ENCODE measurements at regions not wholly inside any gene's neighbourhood (a gene's known extent, or its start where the extent isn't known, plus 50 kb on each side); places are given as distances from the start of the nearest gene placed in this dataset.

DNA sequence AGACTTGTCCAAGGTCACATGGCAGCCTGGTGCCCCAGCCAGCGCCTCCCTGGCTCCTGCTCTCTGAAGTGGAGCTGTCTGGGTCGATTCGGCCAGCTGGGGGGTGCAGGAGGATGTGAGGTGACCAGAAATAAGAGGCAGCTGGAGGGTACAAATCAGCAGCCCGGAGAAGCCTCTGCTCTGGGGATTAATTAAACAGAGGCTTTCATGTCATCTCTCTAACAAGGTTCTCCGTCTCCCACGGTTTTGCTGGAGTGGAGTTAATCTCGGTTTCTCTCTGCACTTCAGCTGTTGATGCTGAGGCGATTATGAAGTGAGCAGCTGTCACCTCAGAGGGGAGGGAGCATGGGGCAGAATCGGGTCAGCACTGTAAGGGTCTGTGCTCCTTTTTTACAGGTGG is 236.8 kb downstream of the TLE3 start:
- Histone ChIP-seq H3K27ac (ENCODE audit: low read length) (no peak overlapping the region), H3K9me3 (replicated peaks; ENCODE audit: control insufficient read depth, low read depth, low read length) (no peaks in the 10 kb centered on the region), H3K27me3 (ENCODE audit: control insufficient read depth, insufficient read depth, low read length) (peaks cover 2% of the 10 kb centered on the region), H3K4me3 (ENCODE audit: low read length) (no peak overlapping the region), H3K4me1 (ENCODE audit: control insufficient read depth, insufficient read depth, low read length) (peaks cover 19% of the 10 kb centered on the region), H3K36me3 (ENCODE audit: control insufficient read depth, insufficient read depth, low read length) (no peaks in the 10 kb centered on the region)
- peak; percentile 22 for DNase-seq
- WGBS (ENCODE audit: insufficient coverage) = 54% methylated on average over 8 of the region's 9 CpGs

DNA sequence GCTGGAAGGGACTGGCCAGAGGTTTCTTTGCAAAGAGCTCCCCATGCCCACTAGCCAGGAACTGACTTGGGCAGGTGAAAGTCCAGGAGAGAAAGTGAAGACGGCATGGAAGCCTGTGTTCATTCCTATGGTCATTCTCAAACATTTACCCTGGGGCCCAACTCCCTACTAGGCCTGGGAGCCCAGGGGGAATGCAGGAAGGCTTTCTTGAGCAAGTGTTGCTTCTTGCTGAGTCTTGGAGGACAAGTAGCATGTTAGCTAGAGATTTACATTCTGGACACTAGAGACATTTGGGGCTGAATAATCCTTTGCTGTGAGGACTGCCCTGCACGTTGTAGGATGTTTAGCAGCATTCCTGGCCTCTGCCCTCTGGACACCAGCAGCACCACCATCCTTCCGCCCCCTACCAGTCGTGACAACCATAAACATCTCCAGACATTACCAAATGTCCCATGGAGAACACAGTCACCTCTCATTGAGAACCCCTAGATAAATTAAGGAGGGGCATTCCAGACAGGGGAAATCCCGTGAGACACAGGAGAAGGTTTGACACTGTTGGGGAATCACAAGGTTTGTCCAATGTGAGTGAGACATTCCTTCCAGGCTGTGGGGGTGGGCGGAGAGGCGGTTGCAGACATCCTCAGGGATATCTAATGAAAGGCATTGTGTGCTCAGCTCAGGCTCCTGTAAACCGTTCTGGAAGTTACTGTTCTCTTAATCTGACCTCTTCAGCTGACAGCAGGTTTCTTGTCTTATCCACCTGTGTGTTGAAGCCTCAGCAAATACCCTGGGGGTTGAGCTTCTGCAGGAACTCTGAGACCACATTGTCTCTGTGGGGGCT is 236.2 kb downstream of the TLE3 start:
- 64% methylated on average over 1 of the region's 8 CpGs for WGBS (ENCODE audit: insufficient coverage)
- Histone ChIP-seq H3K4me1 (ENCODE audit: control insufficient read depth, insufficient read depth, low read length) (peaks cover 19% of the 10 kb centered on the region), H3K27ac (ENCODE audit: low read length) (no peak overlapping the region), H3K9me3 (replicated peaks; ENCODE audit: control insufficient read depth, low read depth, low read length) (no peaks in the 10 kb centered on the region), H3K36me3 (ENCODE audit: control insufficient read depth, insufficient read depth, low read length) (no peaks in the 10 kb centered on the region), H3K27me3 (ENCODE audit: control insufficient read depth, insufficient read depth, low read length) (peaks cover 2% of the 10 kb centered on the region), H3K4me3 (ENCODE audit: low read length) (no peak overlapping the region)
- DNase-seq = no peak

DNA sequence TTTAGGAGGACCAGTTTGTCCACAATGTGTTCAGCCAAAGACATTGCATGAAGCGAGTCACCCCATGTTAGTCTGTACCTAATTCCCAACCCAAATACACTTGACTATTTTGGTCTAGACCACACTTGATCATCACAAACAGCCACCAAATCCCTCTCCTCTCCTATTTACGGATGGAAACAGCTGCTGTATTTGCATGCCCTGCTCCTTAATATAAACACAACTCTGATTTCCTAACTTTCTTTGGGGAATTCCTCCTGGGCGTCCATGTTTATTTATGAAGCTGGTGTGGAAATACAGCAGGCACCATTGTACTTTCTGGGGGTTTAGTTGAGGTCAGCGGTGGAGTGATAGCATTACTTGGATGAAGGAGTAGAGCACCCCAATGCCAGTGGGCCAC is 235.2 kb downstream of the TLE3 start:
- DNase-seq = no peak
- Histone ChIP-seq H3K27me3 (ENCODE audit: control insufficient read depth, insufficient read depth, low read length) (peaks cover 2% of the 10 kb centered on the region), H3K36me3 (ENCODE audit: control insufficient read depth, insufficient read depth, low read length) (no peaks in the 10 kb centered on the region), H3K9me3 (replicated peaks; ENCODE audit: control insufficient read depth, low read depth, low read length) (no peaks in the 10 kb centered on the region), H3K4me1 (ENCODE audit: control insufficient read depth, insufficient read depth, low read length) (peaks cover 19% of the 10 kb centered on the region), H3K27ac (ENCODE audit: low read length) (no peak overlapping the region), H3K4me3 (ENCODE audit: low read length) (no peak overlapping the region)
- 67% methylated on average over 3 of the region's 4 CpGs for WGBS (ENCODE audit: insufficient coverage)

DNA sequence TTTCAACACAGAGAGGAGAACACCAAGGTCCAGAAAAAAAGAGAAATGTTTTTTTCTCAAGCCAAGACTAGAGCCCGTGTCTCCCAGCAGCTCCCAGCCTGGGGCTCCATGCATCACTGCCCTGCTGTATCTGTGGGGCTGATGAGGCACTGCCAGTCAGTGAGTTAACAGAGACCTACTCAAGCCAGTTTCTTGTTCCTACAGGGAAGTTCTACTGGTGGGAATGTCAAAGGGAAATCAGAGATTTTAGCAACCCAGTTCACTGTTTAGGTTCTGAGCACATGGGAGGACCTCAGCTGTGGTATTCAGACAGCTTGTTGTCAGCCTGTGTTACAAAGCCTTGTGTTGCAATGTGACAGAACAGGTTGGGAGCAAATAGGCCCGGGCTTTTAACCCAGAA is 234.3 kb downstream of the TLE3 start:
- peaks cover 19% of the 10 kb centered on the region for H3K4me1 ChIP-seq (ENCODE audit: control insufficient read depth, insufficient read depth, low read length)
- no peak for DNase-seq
- 84% methylated on average over 2 of the region's 2 CpGs for WGBS (ENCODE audit: insufficient coverage)
- no peaks in the 10 kb centered on the region for H3K9me3 ChIP-seq (replicated peaks; ENCODE audit: control insufficient read depth, low read depth, low read length)
- no peak overlapping the region for H3K4me3 ChIP-seq (ENCODE audit: low read length)
- no peak overlapping the region for H3K27ac ChIP-seq (ENCODE audit: low read length)
- H3K27me3 ChIP-seq (ENCODE audit: control insufficient read depth, insufficient read depth, low read length) = no peaks in the 10 kb centered on the region
- H3K36me3 ChIP-seq (ENCODE audit: control insufficient read depth, insufficient read depth, low read length) = no peaks in the 10 kb centered on the region

DNA sequence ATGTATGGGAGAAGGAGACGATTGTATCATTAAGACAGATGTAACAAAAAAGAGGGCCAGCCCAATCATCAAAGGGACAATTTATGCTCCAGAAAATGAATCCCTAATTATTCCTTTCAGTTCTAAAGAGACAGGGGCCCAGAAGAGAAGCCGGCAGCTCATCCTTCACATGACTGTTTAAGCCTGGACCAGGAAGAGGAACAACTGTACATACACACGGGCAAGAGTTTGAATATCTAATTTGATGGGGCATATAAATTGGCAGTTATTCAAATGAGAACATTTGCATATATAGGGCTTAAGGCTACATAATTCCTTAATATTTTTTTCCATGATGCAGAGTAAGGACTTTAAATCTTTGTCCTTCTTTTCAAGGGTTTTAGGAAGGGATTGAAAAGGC is 232.3 kb downstream of the TLE3 start:
- no CpG with 5 or more reads among the region's 3 CpGs for WGBS (ENCODE audit: insufficient coverage)
- H3K27me3 ChIP-seq (ENCODE audit: control insufficient read depth, insufficient read depth, low read length) = no peaks in the 10 kb centered on the region
- peaks cover 18% of the 10 kb centered on the region for H3K4me1 ChIP-seq (ENCODE audit: control insufficient read depth, insufficient read depth, low read length)
- no peak for DNase-seq
- H3K9me3 ChIP-seq (replicated peaks; ENCODE audit: control insufficient read depth, low read depth, low read length) = no peaks in the 10 kb centered on the region
- no peaks in the 10 kb centered on the region for H3K36me3 ChIP-seq (ENCODE audit: control insufficient read depth, insufficient read depth, low read length)
- H3K27ac ChIP-seq (ENCODE audit: low read length) = no peak overlapping the region
- H3K4me3 ChIP-seq (ENCODE audit: low read length) = no peak overlapping the region

DNA sequence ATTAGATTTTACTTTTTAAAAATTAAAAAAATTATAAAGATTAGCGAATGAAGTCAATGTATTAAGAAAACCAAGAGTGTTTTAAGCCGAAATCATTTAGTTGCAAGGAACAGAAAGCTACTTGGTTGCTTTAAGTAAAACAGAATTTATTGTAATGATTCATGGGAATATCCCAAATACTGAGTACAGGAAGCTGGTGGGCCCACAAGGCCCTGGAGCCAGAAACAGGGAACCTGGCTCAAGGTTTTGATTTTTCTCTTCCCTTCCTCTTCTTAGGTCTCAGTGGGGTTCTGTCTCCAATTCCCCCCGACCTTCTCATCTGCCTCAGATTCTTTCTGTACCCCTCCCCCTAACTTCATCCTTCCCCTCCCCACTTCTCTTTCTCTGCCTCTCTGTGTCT is 229.0 kb downstream of the TLE3 start:
- H3K4me1 ChIP-seq (ENCODE audit: control insufficient read depth, insufficient read depth, low read length) = peaks cover 11% of the 10 kb centered on the region
- no peak for DNase-seq
- no peaks in the 10 kb centered on the region for H3K36me3 ChIP-seq (ENCODE audit: control insufficient read depth, insufficient read depth, low read length)
- 40% methylated on average over 2 of the region's 3 CpGs for WGBS (ENCODE audit: insufficient coverage)
- no peak overlapping the region for H3K4me3 ChIP-seq (ENCODE audit: low read length)
- peaks cover 5% of the 10 kb centered on the region for H3K27me3 ChIP-seq (ENCODE audit: control insufficient read depth, insufficient read depth, low read length)
- H3K9me3 ChIP-seq (replicated peaks; ENCODE audit: control insufficient read depth, low read depth, low read length) = peaks cover 7% of the 10 kb centered on the region
- no peak overlapping the region for H3K27ac ChIP-seq (ENCODE audit: low read length)

DNA sequence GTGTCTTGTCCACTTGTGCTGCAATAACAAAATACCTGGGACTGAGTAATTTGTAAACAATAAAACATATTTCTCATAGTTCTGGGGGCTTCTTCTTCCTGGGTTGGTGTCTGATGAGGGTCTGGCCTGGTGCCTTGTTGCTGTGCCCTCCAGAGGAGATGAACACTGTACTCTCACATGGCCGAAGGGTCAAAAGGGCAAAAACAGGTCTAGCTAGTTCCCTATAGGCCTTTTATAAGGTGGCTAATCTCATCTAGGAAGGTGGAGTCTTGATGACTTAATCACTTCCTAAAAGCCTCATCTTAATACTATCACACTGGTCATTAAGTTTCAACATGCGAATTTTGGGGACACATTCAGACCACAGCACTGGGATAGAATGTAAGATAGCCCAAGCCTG is 228.4 kb downstream of the TLE3 start:
- Histone ChIP-seq H3K27ac (ENCODE audit: low read length) (no peak overlapping the region), H3K36me3 (ENCODE audit: control insufficient read depth, insufficient read depth, low read length) (no peaks in the 10 kb centered on the region), H3K4me1 (ENCODE audit: control insufficient read depth, insufficient read depth, low read length) (peaks cover 11% of the 10 kb centered on the region), H3K27me3 (ENCODE audit: control insufficient read depth, insufficient read depth, low read length) (peaks cover 5% of the 10 kb centered on the region), H3K4me3 (ENCODE audit: low read length) (no peak overlapping the region), H3K9me3 (replicated peaks; ENCODE audit: control insufficient read depth, low read depth, low read length) (peaks cover 12% of the 10 kb centered on the region)
- DNase-seq = no peak
- WGBS (ENCODE audit: insufficient coverage) = 0% methylated on average over 1 of the region's 2 CpGs

DNA sequence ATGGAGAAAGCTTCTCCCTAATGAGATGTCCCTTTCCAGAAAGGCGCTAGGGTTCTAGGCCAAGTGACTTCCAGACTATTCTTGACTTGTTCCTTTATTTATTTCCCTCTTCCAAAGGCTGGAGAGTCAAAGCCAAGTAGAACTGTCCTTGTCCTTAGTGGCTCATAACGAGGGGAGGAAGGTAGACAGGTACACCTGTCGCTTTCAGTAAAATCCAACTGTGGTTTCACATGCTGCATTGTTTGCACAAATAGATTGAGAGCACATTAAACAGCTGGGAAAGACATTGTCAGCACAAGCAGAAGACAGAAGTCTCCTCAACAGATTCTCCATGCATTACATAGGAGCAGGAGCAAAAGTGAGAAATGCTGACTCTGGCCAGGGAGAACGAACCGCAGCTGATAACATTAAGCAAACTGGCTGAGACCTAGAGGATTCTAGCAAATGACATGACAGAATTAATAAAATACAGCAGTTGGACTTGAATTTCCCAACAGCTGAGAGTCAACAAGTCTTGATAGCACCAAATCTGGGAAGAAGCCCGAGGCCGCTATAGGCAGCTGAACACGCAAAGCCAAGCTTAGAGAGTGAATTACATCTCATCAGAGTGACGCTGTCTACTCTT is 227.7 kb downstream of the TLE3 start:
- Histone ChIP-seq H3K27me3 (ENCODE audit: control insufficient read depth, insufficient read depth, low read length) (peaks cover 5% of the 10 kb centered on the region), H3K4me3 (ENCODE audit: low read length) (no peak overlapping the region), H3K9me3 (replicated peaks; ENCODE audit: control insufficient read depth, low read depth, low read length) (peaks cover 14% of the 10 kb centered on the region), H3K4me1 (ENCODE audit: control insufficient read depth, insufficient read depth, low read length) (peaks cover 11% of the 10 kb centered on the region), H3K36me3 (ENCODE audit: control insufficient read depth, insufficient read depth, low read length) (no peaks in the 10 kb centered on the region), H3K27ac (ENCODE audit: low read length) (no peak overlapping the region)
- WGBS (ENCODE audit: insufficient coverage) = 47% methylated on average over 3 of the region's 9 CpGs
- DNase-seq = peak; percentile 44

DNA sequence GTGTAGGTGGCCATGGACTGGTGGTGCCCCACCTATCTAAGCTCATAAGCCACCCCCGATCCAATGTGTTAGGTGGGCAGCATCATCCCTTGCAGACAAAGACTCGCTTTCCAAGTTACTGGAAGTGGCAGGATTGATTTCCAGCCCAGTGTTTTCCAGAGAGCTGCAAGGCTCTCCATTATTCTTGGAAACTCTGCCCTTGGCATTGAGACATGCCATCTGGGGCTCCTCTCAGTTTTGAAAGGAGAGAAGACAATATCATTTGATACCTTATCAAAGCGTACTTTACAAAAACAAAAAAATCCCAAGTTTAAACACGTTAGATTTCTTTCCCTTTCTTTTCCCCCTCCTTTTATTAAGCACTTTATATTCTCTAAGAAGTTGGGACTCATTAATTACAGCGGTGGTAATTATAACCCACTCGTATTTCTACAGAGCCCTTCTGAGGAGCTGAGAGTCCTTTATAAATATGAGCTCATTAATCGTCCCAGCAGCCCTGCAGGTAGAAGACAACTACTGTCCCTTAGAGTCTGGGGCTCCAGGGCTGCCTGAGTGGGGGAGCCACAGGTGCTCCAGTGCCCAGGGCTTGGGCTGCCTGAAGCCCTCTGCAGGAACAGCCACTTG is 226.1 kb downstream of the TLE3 start:
- peaks cover 14% of the 10 kb centered on the region for H3K9me3 ChIP-seq (replicated peaks; ENCODE audit: control insufficient read depth, low read depth, low read length)
- H3K36me3 ChIP-seq (ENCODE audit: control insufficient read depth, insufficient read depth, low read length) = no peaks in the 10 kb centered on the region
- H3K27me3 ChIP-seq (ENCODE audit: control insufficient read depth, insufficient read depth, low read length) = peaks cover 10% of the 10 kb centered on the region
- no peak for DNase-seq
- peaks cover 11% of the 10 kb centered on the region for H3K4me1 ChIP-seq (ENCODE audit: control insufficient read depth, insufficient read depth, low read length)
- WGBS (ENCODE audit: insufficient coverage) = 73% methylated on average over 3 of the region's 7 CpGs
- H3K27ac ChIP-seq (ENCODE audit: low read length) = no peak overlapping the region
- H3K4me3 ChIP-seq (ENCODE audit: low read length) = no peak overlapping the region

DNA sequence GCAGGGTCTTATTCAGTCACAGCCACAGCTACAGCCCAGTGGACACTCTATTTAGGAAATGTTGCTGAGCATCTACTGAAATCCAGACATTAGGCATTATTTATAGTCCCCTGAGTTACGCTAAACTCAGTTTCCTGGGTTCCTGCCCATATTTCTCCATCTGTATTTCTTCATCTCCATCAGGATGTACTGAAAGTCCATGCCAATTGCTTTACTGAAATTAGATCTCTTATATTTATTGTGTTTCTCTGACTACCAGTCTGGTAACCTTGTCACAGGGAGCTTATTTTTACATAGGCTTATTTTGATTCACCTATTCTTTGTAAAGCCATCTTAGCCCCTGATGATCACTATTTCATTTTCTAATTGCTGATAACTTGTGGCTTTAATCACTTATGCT is 223.9 kb downstream of the TLE3 start:
- Histone ChIP-seq H3K36me3 (ENCODE audit: control insufficient read depth, insufficient read depth, low read length) (no peaks in the 10 kb centered on the region), H3K27ac (ENCODE audit: low read length) (no peak overlapping the region), H3K27me3 (ENCODE audit: control insufficient read depth, insufficient read depth, low read length) (peaks cover 12% of the 10 kb centered on the region), H3K9me3 (replicated peaks; ENCODE audit: control insufficient read depth, low read depth, low read length) (peaks cover 14% of the 10 kb centered on the region), H3K4me1 (ENCODE audit: control insufficient read depth, insufficient read depth, low read length) (peaks cover 11% of the 10 kb centered on the region), H3K4me3 (ENCODE audit: low read length) (no peak overlapping the region)
- DNase-seq = no peak
- no CpG with 5 or more reads among the region's 1 CpG for WGBS (ENCODE audit: insufficient coverage)
